ENCODE measurements at regions not wholly inside any gene's neighbourhood (a gene's known extent, or its start where the extent isn't known, plus 50 kb on each side); places are given as distances from the start of the nearest gene placed in this dataset.

DNA sequence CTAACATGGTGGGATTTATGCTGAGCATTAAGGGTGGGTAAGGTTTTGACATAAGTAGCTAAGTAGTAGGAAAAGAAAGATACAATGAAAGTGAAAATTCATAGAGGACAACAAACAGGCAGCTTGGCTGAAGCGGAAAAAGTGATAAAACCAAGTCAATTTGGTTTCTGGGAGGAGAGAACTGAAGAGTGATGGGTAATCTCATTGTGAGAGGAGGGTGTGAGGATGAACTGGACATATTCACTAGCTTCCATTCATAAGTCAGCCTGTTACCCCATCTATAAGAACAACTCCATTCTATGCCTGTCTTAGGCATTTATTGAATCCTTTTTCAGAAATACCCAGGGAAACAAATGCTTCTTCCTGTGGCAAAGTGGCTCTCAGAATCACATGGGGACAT lies 67.1 kb upstream of the BBX start (continued):
- TF ChIP-seq, protein P1, sequence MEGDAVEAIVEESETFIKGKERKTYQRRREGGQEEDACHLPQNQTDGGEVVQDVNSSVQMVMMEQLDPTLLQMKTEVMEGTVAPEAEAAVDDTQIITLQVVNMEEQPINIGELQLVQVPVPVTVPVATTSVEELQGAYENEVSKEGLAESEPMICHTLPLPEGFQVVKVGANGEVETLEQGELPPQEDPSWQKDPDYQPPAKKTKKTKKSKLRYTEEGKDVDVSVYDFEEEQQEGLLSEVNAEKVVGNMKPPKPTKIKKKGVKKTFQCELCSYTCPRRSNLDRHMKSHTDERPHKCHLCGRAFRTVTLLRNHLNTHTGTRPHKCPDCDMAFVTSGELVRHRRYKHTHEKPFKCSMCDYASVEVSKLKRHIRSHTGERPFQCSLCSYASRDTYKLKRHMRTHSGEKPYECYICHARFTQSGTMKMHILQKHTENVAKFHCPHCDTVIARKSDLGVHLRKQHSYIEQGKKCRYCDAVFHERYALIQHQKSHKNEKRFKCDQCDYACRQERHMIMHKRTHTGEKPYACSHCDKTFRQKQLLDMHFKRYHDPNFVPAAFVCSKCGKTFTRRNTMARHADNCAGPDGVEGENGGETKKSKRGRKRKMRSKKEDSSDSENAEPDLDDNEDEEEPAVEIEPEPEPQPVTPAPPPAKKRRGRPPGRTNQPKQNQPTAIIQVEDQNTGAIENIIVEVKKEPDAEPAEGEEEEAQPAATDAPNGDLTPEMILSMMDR (IDR thresholded peaks at IDR 0.05 in 2 of 3, conservative IDR thresholded peaks at IDR 0.05 in 1 of 3; ENCODE audit: control insufficient read depth in 2 of 3, extremely low read depth in 1 of 3, insufficient read depth in 1 of 3, low read depth in 3 of 3, low read length in 3 of 3), result no peak
- no peak for TF ChIP-seq RBBP5 (conservative IDR thresholded peaks at IDR 0.05)

DNA sequence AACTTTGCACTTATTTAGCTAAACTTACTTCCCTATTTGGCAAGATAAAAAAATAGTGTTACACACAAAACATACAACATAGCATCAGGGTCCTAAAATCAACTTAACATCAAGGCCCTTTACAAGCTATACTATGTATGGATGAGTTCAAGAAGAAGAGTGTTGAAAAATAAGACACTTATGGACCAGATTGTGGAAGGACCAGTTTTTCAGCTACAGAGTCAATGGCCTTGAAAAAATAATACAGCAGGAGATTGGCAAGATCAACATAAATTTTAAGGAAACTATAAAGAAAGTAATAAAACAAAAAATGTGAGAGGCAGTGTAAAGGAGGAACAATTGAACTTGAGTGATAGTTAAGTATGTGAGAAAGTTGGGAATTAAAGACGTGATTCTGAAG lies 66.3 kb upstream of the BBX start:
- no peak overlapping the region for H3K27ac ChIP-seq (ENCODE audit: control insufficient read depth, insufficient read depth)
- RAD21 ChIA-PET (ENCODE audit: unreplicated experiment), result no interaction called here
- DNase-seq (ENCODE audit: low read depth, low spot score) (no peak), ATAC-seq (no peak), FAIRE-seq (no peak)
- WGBS (ENCODE audit: insufficient coverage, insufficient replicate concordance, low lambda C conversion rate, missing lambda C conversion rate), result 67% methylated on average over 1 of the region's 1 CpG
- H2AFZ ChIP-seq (ENCODE audit: control insufficient read depth, low read depth, low read length), result no peak overlapping the region
- no peaks in the 10 kb centered on the region for H3K79me2 ChIP-seq (ENCODE audit: control insufficient read depth, insufficient read depth, low read length)
- no peaks in the 10 kb centered on the region for H3K9me3 ChIP-seq (replicated peaks; ENCODE audit: control insufficient read depth, insufficient read depth, low read length)
- intact Hi-C loops (cut with micrococcal nuclease; ENCODE audit: unreplicated experiment), result no loop called here
- TF ChIP-seq, protein P2, sequence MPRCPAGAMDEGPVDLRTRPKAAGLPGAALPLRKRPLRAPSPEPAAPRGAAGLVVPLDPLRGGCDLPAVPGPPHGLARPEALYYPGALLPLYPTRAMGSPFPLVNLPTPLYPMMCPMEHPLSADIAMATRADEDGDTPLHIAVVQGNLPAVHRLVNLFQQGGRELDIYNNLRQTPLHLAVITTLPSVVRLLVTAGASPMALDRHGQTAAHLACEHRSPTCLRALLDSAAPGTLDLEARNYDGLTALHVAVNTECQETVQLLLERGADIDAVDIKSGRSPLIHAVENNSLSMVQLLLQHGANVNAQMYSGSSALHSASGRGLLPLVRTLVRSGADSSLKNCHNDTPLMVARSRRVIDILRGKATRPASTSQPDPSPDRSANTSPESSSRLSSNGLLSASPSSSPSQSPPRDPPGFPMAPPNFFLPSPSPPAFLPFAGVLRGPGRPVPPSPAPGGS (IDR thresholded peaks at IDR 0.05; ENCODE audit: borderline replicate concordance, insufficient read depth, low read depth, low read length, poor library complexity, severe bottlenecking), result no peak
- TF ChIP-seq MEF2A (IDR thresholded peaks at IDR 0.05; ENCODE audit: insufficient read depth, low read depth, low read length), result no peak
- TF ChIP-seq, protein P3, sequence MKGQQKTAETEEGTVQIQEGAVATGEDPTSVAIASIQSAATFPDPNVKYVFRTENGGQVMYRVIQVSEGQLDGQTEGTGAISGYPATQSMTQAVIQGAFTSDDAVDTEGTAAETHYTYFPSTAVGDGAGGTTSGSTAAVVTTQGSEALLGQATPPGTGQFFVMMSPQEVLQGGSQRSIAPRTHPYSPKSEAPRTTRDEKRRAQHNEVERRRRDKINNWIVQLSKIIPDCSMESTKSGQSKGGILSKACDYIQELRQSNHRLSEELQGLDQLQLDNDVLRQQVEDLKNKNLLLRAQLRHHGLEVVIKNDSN (IDR thresholded peaks at IDR 0.05; ENCODE audit: borderline replicate concordance, extremely low read length, insufficient read depth, low read depth, low read length), result no peak
- no peak for TF ChIP-seq FOXM1 (IDR thresholded peaks at IDR 0.05; ENCODE audit: low read depth, low read length)
- TF ChIP-seq RAD51 (IDR thresholded peaks at IDR 0.05), result no peak
- no peak for TF ChIP-seq HDGF (IDR thresholded peaks at IDR 0.05)
- no peak for TF ChIP-seq KLF5 (IDR thresholded peaks at IDR 0.05; ENCODE audit: partially characterized antibody)
- TF ChIP-seq, protein P4, sequence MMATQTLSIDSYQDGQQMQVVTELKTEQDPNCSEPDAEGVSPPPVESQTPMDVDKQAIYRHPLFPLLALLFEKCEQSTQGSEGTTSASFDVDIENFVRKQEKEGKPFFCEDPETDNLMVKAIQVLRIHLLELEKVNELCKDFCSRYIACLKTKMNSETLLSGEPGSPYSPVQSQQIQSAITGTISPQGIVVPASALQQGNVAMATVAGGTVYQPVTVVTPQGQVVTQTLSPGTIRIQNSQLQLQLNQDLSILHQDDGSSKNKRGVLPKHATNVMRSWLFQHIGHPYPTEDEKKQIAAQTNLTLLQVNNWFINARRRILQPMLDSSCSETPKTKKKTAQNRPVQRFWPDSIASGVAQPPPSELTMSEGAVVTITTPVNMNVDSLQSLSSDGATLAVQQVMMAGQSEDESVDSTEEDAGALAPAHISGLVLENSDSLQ (IDR thresholded peaks at IDR 0.05), result no peak
- no peak for TF ChIP-seq ESRRA (IDR thresholded peaks at IDR 0.05; ENCODE audit: low read length)
- no peak overlapping the region for H3K4me2 ChIP-seq (ENCODE audit: control insufficient read depth, insufficient read depth)
- no peaks in the 10 kb centered on the region for H3K4me1 ChIP-seq (ENCODE audit: control insufficient read depth, insufficient read depth, low read length)
- H3K36me3 ChIP-seq (ENCODE audit: control insufficient read depth in 2 of 2, insufficient read depth in 2 of 2, low read length in 1 of 2), result no peaks in the 10 kb centered on the region
- H3K4me3 ChIP-seq, result no peak overlapping the region
- H3K9ac ChIP-seq (ENCODE audit: control insufficient read depth, insufficient read depth, low read length), result no peak overlapping the region
- in situ Hi-C loops (cut with MboI), result no loop called here
- SMC1A ChIA-PET (ENCODE audit: uncharacterized antibody, unreplicated experiment), result no interaction called here
- POLR2A ChIA-PET, result no interaction called here
- no peaks in the 10 kb centered on the region; a peak in 1 of 4 replicates for H3K27me3 ChIP-seq (replicated peaks in 1 of 2; ENCODE audit: control insufficient read depth in 2 of 2, insufficient read depth in 2 of 2, low read length in 1 of 2)
- H4K20me1 ChIP-seq (ENCODE audit: control insufficient read depth, insufficient read depth), result no peaks in the 10 kb centered on the region
- CTCF ChIA-PET, result interaction anchor here (0.6 kb wide), 1 partner anchor 258 kb away, joined by 3 read pairs; no protein-coding TSS in a partner anchor
- BruUV-seq (replicated peaks), result no TSS peak

Measured in GM12878 (cell line).